ENCODE measurements at regions not wholly inside any gene's neighbourhood (a gene's known extent, or its start where the extent isn't known, plus 50 kb on each side); places are given as distances from the start of the nearest gene placed in this dataset.

DNA sequence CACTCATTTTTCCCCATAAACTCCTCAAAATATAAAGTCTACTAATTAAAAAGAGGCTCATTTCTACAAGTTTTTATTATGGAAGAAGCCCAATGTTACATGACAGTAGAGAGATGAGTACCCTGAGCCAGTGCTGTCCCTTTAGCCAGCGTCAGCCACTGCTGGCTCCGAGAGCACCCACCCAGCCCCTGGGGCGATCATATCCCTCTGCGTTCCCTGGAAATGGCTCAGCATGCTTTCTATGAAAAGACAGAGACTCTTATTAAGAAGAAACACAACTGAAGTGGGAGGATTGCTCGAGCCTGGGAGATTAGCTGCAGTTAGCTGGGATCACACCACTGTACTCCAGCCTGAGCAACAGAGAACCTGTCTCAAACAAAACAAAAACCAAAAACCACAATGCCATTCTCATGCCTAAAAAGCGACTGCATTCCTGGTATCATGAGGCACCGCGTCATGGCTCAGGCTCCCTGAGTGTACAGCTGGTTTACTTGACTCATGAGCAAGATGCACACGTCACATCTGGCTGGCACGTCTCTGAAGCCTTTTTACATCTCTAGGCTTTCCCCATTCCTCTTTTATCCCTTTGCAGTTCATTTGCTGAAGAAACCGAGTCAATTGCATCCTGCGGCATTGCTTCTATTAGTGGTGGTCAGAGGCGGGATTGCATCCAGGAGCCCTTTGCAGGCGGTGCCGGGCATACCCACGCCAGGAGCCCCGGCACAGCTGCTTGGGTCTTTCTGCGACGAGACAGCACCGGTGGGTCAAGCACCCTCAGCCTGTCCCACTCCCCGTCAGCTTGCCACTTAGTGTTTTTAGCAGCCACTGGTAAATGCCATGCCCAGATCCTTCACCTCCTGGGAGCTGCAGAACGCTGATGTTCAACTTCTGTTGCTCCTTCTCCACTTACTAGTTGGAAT, 119.9 kb downstream of the CTTN start:
- ATAC-seq (no peak), DNase-seq (peak in 2 of 3 donors; percentile 6 to 25)
- Histone ChIP-seq H3K36me3 (no peaks in the 10 kb centered on the region), H3K4me1 (no peaks in the 10 kb centered on the region), H3K27ac (no peak overlapping the region), H3K4me3 (no peak overlapping the region), H3K9me3 (peaks cover 0 to 4% (median 0%) of the 10 kb centered on the region in 4 donors), H3K27me3 (no peaks in the 10 kb centered on the region)
- 83% methylated on average over 20 of the region's 22 CpGs for WGBS (ENCODE audit: insufficient coverage, low coverage, low lambda C conversion rate, missing lambda C conversion rate)
- TF ChIP-seq CTCF (IDR thresholded peaks at IDR 0.05) (no peak), POLR2A (IDR thresholded peaks at IDR 0.05) (no peak)
- intact Hi-C loops (cut with DNase I): no loop called here

DNA sequence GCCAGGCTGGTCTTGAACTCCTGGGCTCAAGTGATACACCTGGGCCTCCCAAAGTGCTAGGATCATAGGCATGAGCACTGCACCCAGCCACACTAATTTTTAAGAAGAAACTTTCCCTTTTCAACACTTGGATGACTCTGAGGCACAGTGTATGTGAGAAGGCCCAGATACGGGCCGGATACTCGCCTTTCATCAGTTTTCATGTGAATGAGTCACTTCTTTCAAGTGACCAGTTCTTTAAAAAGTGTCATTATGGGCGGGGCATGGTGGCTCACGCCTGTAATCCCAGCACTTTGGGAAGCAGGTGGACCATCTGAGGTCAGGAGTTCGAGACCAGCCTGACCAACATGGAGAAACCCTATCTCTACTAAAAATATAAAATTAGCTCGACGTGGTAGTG, 120.8 kb downstream of the CTTN start:
- ATAC-seq (no peak), DNase-seq (peak in 1 of 3 donors; percentile 3)
- no peaks in the 10 kb centered on the region for H3K4me1 ChIP-seq
- intact Hi-C loops (cut with DNase I): no loop called here
- no peaks in the 10 kb centered on the region for H3K27me3 ChIP-seq
- no peaks in the 10 kb centered on the region for H3K36me3 ChIP-seq
- no peaks in the 10 kb centered on the region for H3K9me3 ChIP-seq
- no peak overlapping the region for H3K4me3 ChIP-seq
- no peak overlapping the region for H3K27ac ChIP-seq
- TF ChIP-seq CTCF (IDR thresholded peaks at IDR 0.05) (no peak), POLR2A (IDR thresholded peaks at IDR 0.05) (no peak)
- 74% methylated on average over 5 of the region's 8 CpGs for WGBS (ENCODE audit: insufficient coverage, low coverage, low lambda C conversion rate, missing lambda C conversion rate)

DNA sequence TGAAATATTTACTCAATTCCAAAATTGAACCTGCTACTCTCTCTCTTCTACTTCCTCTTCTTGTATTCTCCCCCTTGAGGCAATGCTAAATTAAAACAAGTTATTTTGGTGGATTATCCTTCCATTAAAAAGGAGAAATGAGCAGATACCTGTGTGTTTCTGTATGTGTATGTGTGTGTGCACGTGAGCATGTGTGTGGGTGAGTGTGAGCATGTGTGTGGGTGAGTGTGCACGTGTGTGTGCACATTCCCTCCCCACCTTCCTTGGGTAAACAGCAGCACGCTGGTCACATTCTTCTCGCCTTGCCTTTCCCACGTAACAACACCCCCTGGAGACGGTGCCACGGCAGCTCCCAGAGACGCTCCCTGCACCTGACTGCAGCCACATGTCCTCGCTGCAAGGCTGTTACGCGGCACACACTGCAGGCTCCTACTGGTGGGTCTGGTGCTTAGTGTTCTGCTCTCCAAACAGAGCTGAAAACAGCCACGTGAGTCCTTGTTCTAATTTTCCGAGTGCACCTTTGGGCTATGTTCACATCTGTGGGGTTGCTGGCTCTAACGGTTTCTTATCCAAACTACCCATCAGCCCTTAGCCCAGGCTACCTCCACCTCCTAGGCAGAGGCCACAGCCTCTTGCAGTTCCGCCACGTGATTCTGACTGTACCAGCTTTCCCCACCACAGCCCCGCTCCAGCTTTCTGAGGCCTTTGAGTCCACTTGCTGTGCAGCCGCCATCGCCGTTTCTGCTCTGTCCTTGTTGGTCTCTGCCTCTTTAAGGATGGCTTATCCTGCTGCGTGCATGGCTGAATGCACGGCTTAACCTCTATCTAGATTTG, 123.4 kb downstream of the CTTN start:
- intact Hi-C loops (cut with DNase I): no loop called here
- no peak for ATAC-seq
- Histone ChIP-seq H3K4me1 (no peaks in the 10 kb centered on the region), H3K36me3 (no peaks in the 10 kb centered on the region), H3K4me3 (no peak overlapping the region), H3K27ac (no peak overlapping the region), H3K9me3 (no peaks in the 10 kb centered on the region), H3K27me3 (no peaks in the 10 kb centered on the region)
- peak in 2 of 3 donors; percentile 11 to 46 for DNase-seq
- 87% methylated on average over 14 of the region's 22 CpGs for WGBS (ENCODE audit: insufficient coverage, low coverage, low lambda C conversion rate, missing lambda C conversion rate)
- TF ChIP-seq CTCF (IDR thresholded peaks at IDR 0.05) (no peak), POLR2A (IDR thresholded peaks at IDR 0.05) (no peak)

DNA sequence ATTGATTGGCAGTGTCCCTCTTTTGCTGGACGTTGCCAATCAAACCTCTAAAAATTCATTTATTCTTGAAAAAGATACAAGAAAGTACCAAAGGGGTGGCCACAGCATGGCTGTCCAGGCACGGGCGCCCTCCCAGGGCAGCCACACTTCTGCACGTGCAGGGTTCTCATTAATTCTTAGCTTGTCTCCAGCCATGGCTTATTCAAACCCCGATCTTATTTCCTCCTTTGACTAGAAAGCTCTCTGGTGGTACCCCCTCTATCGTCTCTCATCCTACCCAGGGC, 123.9 kb downstream of the CTTN start:
- no peak for ATAC-seq
- no peak for TF ChIP-seq CTCF (IDR thresholded peaks at IDR 0.05)
- no peak for TF ChIP-seq POLR2A (IDR thresholded peaks at IDR 0.05)
- intact Hi-C loops (cut with DNase I): no loop called here
- no peak for DNase-seq
- WGBS (ENCODE audit: insufficient coverage, low coverage, low lambda C conversion rate, missing lambda C conversion rate): 90% methylated on average over 6 of the region's 6 CpGs
- Histone ChIP-seq H3K27ac (no peak overlapping the region), H3K9me3 (no peaks in the 10 kb centered on the region), H3K4me3 (no peak overlapping the region), H3K27me3 (no peaks in the 10 kb centered on the region), H3K36me3 (no peaks in the 10 kb centered on the region), H3K4me1 (no peaks in the 10 kb centered on the region)
